Hepatocyte (in vitro differentiated cells): ENCODE measurements at regions not wholly inside any gene's neighbourhood (a gene's known extent, or its start where the extent isn't known, plus 50 kb on each side); places are given as distances from the start of the nearest gene placed in this dataset.

Experiments
- EZH2 ChIP-seq: fragments of 200-600 bp; sonication (generic); IDR thresholded peaks from 2 replicates; pipeline ENCODE4 v1.6.1; 2016; ENCODE audit warnings: antibody characterized with exemption, mild to moderate bottlenecking, borderline replicate concordance
- EZH2phosphoT487 ChIP-seq: fragments of 200-600 bp; sonication (generic); IDR thresholded peaks from one replicate; pipeline ENCODE4 v1.6.1; 2018; ENCODE audit warnings: antibody characterized with exemption, mild to moderate bottlenecking, low read depth, moderate library complexity; ENCODE audit not compliant: unreplicated experiment, severe bottlenecking

DNA sequence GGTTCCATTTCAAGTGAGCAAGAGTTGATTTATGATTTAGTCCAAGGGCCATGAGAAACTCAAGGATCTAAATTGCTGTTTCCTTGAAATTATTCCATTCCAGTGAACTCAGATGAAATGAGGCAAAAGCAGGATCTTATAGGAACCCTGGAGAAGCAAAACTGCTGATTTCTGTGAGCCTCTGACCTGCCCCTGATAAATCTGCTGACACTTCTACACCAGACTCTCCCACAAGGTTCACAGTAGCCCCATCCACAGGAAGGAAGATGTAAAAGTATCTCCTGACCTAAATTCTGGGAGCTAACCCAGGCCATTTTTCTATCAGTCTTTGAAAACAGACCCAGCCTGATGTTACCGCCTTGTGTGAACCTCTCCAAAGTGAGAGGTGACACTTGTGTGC, 987.6 kb upstream of the AUTS2 start:
- TF ChIP-seq EZH2 (no peak), EZH2phosphoT487 (no peak)
